Activated CD8-positive, alpha-beta memory T cell treated with anti-CD3 and anti-CD28 coated beads, Interleukin-2, amount 50 U/mL, for 48 hours (primary cell): ENCODE measurements at regions not wholly inside any gene's neighbourhood (a gene's known extent, or its start where the extent isn't known, plus 50 kb on each side); places are given as distances from the start of the nearest gene placed in this dataset.

Source experiments
- DNase-seq: peaks from one replicate; pipeline ENCODE4 v3.0.0-alpha.2; 2020

DNA sequence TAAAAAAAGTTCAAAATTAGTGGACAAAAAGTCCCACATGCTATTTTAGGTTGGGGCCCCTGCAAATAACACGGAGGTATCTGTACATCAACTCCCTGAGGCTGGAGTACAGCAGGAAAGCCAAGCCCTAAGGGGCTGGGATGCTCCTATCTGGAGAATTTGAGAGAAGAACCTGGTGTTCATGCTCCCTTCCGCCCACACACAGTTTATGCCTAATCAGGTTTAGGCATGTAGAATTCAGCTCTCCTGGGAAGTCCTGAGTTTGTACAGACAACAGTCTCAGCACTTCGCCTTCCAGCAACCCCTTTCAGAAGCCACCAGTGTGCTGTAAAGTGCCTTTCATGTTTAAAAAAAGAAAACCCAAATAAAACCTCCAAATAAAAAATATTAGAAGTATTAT, 237.3 kb upstream of the GRIP1 start:
- no peak for DNase-seq

GRCh38 chr12:66919466-66919865, 240.6 kb upstream of the GRIP1 start:
- DNase-seq: no peak

GRCh38 chr12:66920205-66920604, 241.3 kb upstream of the GRIP1 start:
- no peak for DNase-seq

GRCh38 chr12:66921151-66921550, 242.3 kb upstream of the GRIP1 start:
- DNase-seq: no peak

DNA sequence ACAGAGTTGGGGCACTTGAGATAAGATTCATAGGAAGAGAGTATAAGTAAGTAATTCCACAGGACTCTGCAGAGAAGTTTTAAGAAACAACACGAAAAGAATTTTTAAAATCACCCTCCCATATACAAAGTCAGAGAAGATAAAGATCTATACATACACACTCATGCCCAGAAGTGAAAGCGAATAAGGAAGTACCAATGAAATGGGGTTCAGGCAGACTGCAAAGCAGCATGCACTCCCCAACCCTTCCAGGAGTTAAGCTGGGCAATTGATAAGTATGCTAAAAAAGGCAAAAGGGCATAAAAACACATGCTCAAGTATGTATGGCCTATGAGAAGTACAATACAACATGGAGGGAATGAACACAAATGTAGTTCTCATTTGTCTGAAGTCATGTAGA, 246.2 kb upstream of the GRIP1 start:
- DNase-seq: no peak

DNA sequence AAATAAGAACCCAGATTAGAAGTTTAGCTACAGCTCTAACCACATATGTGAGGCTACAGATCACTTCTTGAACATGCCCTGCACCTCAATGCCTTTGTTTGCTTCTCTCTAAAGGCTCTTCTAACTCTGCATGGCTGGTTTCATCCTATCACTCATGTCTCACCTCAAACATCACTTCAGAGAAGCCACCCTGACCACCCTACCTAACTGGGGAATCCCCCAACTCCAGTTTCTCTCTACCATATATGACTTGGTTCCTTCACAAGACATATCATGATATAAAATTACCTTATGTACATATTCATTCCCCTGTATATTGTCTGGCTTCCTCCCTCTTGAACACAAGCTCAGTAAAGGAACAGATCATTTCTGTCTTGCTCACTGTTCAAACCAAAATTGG, 250.2 kb upstream of the GRIP1 start:
- DNase-seq: no peak

GRCh38 chr12:66931091-66931490, 252.2 kb upstream of the GRIP1 start:
- no peak for DNase-seq

DNA sequence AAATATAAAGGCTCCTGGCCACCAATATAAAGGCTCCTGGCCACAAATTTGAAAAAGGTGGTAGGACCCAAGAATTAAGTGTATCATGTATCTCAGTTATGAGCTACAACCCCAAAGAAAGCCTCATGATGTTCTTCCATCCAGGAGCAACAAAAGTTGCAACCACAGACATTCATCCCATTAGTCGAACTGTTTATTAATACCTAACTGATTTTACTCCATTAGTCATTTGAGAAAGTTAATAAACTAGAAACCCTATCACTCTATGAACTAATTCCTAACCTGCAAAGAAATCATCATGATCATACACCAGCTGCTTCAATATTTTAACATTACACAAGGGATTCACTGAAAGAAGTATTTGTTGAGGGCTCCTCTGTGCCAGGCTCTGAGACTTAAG, 253.2 kb upstream of the GRIP1 start:
- DNase-seq: no peak

DNA sequence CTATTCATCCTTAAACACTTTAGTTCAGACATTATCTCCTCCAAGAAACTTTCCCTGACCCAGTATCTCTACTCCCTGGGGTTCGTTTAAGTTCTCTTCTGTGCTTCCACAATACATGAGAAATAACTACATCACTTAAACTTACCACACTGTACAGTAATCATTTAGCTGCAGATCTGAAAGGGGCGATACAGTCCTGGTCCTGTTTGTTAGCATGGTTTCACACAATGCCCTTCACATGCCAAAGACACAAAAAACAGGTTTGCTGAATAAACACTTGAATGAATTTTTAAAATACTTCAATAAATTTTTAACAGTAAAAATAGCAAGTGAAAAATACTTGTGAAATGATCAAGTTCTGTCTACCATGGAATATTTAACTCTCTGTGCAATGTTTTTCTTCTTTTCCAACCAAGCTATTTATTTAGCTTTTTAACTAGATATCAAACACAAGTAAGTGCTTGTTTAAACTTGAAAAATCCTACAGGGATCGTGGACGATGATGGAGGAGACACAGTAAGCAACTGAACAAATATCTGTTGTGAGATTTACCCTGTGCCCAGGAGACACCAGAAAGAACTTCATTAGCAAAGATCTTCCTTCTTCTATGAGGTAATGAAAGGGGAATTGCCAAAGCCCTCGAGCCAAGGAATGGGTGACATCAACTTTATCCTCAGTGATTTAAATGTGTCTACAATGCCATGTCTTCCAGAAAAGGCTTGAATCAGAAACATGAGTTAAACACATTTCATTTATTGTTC, 255.6 kb upstream of the GRIP1 start:
- DNase-seq: no peak

GRCh38 chr12:66941150-66941549, 262.3 kb upstream of the GRIP1 start:
- no peak for DNase-seq

- no peak for DNase-seq
These were observed 264.0 kb upstream of the GRIP1 start for GRCh38 chr12:66942741-66943465.

GRCh38 chr12:66944365-66944764, 265.5 kb upstream of the GRIP1 start:
- no peak for DNase-seq

DNA sequence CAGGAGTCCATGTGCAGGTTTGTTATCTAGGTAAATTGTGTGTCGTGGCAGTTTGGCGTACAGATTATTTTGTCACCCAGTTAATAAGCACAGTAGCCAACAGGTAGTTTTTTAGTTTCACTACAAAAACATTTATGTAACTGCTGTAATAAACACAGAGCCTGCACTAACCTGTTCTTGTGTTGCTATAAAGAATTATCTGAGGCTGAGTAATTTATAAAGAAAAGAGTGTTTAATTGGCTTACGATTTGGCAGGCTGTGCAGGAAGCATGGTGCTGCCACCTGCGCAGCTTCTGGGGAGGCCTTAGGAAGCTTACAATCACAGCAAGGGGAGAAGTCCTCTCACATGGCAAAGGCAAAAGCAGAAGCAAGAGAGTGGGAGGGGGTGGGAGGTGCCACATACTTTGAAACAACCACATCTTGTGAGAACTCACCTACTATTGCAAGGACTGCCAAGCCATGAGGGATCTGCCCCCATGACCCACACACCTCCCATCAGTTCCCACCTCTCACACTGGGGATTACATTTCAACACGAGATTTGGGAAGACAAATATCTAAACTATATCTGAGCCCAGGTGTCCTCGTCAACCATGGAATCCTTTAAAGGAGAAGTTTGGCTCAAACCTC, 266.4 kb upstream of the GRIP1 start:
- DNase-seq: no peak

GRCh38 chr12:66947119-66947518, 268.2 kb upstream of the GRIP1 start:
- no peak for DNase-seq

DNA sequence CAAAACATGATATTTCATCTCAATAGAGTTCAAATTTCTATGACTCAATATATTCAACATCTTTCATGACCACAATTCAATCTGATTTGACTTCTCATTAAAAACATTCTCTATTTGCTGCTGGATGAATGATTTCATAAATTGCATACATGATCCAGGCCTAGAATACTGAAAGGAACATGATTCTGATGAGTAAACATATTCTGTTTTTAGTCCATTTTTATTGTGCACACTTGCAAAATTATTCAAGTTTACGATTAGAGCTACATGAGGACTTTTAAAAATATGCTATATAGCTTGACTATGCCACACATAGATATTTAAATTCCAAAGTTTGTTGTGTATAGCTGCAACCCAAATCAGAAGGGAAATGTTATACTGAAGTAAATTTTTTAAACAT, 273.8 kb upstream of the GRIP1 start:
- no peak for DNase-seq

- no peak for DNase-seq
These were observed 277.4 kb upstream of the GRIP1 start for GRCh38 chr12:66956300-66956699.

GRCh38 chr12:66959276-66959675, 280.4 kb upstream of the GRIP1 start:
- DNase-seq: no peak

DNA sequence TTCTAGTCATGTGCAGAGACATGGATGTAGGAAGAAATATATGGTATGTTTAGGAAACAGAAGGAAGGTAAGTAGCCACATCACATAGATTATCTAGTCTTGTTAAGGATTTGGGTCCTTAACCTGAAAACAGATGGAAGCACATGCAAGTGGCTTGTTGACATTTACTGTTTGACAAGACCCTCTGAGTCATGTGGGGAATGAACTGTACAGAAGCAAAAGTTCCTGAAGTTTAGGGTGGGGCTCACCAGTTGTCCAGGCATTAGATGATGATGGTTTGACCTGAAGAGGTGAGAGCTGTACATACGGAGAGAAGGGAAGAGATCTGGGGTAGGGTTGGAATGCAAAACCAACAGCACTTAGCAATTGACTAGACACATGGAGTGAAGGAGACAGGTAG, 281.1 kb upstream of the GRIP1 start:
- no peak for DNase-seq

DNA sequence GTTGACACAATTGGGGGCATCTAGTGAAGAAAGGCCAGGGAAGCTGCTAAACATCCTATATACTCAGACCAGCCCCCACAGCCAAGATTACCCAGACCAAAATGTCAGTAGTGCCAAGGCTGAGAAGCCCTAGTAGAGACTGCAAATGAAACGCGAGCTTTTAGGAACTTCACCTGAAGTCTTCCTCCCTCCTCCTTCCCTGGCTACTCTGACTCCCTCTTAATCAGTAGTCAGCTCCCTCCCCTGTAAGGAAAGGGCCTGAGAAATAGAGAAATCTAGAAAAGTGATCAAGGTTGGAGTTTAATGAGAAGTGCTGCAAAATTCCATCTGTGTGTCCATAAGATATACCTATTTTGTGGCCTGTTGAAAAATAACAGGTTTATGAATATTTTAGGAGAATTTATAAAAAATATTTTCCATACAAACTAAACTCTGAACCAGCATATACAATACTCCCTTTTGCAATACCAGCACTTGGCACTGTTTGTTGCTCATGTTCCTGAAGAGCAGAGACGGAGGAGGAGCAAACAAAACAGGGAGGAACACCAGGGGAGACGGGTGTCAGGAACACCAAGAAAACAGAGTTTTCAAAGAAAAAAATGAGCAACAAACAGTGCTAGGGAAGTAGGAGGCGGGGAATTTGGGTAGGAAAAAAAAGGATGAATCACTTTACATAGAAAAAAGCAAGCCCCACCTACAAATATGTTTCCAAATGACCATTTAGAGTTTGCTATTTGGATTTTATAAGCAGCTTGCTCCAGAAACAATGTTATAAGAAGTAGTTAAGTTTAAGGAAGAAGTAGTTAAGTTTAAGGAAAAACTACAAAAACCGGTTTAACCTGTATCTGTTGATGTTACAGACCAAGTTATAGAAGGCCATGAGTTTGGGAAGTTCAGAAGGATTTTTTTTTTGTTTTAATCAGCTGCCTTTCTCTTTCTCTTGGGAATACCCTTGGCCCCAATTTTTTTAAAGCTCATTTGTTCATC, 282.1 kb upstream of the GRIP1 start:
- DNase-seq: no peak

GRCh38 chr12:66962290-66962689, 283.4 kb upstream of the GRIP1 start:
- DNase-seq: no peak

- no peak for DNase-seq
These were observed 285.0 kb upstream of the GRIP1 start for GRCh38 chr12:66963901-66964300.

GRCh38 chr12:66964629-66965028, 285.8 kb upstream of the GRIP1 start:
- DNase-seq: no peak

DNA sequence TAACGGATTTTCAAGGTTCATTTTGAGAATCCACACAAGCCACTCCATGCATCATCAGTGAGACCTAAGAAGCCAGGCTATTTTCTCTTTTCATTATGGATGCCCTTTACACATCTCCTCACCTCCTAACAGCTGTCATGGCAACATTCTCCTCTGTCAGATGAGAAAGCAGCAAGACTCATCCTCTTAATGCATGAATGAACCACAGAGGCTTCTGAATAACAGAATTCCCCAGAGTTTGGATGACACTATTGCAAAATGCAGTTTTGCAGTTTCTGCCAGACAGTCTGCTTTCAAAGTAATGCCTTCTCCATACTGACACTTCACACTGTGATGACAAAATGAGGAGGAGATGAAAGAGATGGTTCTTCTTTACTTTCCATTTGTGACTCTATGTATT, 286.7 kb upstream of the GRIP1 start:
- DNase-seq: no peak
